HG02981 (cell line): ENCODE measurements at regions not wholly inside any gene's neighbourhood (a gene's known extent, or its start where the extent isn't known, plus 50 kb on each side); places are given as distances from the start of the nearest gene placed in this dataset.

Experiments
- ATAC-seq: cut with Tn5 transposase; IDR thresholded peaks from one replicate; pipeline ENCODE4 v1.9.1; 2021; ENCODE audit warnings: mild to moderate bottlenecking, moderate library complexity; ENCODE audit not compliant: unreplicated experiment

GRCh38 chr13:58858870-58859371, 1227.4 kb downstream of the PCDH17 start:
- no peak for ATAC-seq

- no peak for ATAC-seq
These were observed 1233.7 kb downstream of the PCDH17 start for GRCh38 chr13:58865286-58865685.

- no peak for ATAC-seq
These were observed 1238.0 kb downstream of the PCDH17 start for GRCh38 chr13:58869566-58869965.

- no peak for ATAC-seq
These were observed 1244.9 kb downstream of the PCDH17 start for GRCh38 chr13:58876473-58876872.

- ATAC-seq = no peak
These were observed 1247.6 kb downstream of the PCDH17 start for GRCh38 chr13:58879114-58879513.

GRCh38 chr13:58882516-58882915, 1251.0 kb downstream of the PCDH17 start:
- no peak for ATAC-seq

GRCh38 chr13:58883405-58883804, 1251.9 kb downstream of the PCDH17 start:
- no peak for ATAC-seq

- ATAC-seq = no peak
These were observed 1253.0 kb downstream of the PCDH17 start for GRCh38 chr13:58884353-58885209.

- no peak for ATAC-seq
These were observed 1257.9 kb downstream of the PCDH17 start for GRCh38 chr13:58889474-58889873.

- no peak for ATAC-seq
These were observed 1261.9 kb downstream of the PCDH17 start for GRCh38 chr13:58893396-58893795.

- ATAC-seq = no peak
These were observed 1257.3 kb downstream of the DIAPH3 start for GRCh38 chr13:58906329-58907007.

GRCh38 chr13:58907347-58907746, 1256.4 kb downstream of the DIAPH3 start:
- ATAC-seq = no peak

- ATAC-seq = no peak
These were observed 1255.6 kb downstream of the DIAPH3 start for GRCh38 chr13:58908019-58908679.

GRCh38 chr13:58919551-58919950, 1244.2 kb downstream of the DIAPH3 start:
- no peak for ATAC-seq

GRCh38 chr13:58921129-58921528, 1242.6 kb downstream of the DIAPH3 start:
- no peak for ATAC-seq

GRCh38 chr13:58926858-58927257, 1236.9 kb downstream of the DIAPH3 start:
- peak; percentile 44 for ATAC-seq

GRCh38 chr13:58933475-58933874, 1230.3 kb downstream of the DIAPH3 start:
- ATAC-seq = no peak

- no peak for ATAC-seq
These were observed 1228.0 kb downstream of the DIAPH3 start for GRCh38 chr13:58935689-58936088.

- no peak for ATAC-seq
These were observed 1217.5 kb downstream of the DIAPH3 start for GRCh38 chr13:58946274-58946673.

GRCh38 chr13:58949646-58950045, 1214.1 kb downstream of the DIAPH3 start:
- no peak for ATAC-seq

GRCh38 chr13:58950911-58951310, 1212.8 kb downstream of the DIAPH3 start:
- no peak for ATAC-seq
